Osteocyte (in vitro differentiated cells): ENCODE measurements at regions not wholly inside any gene's neighbourhood (a gene's known extent, or its start where the extent isn't known, plus 50 kb on each side); places are given as distances from the start of the nearest gene placed in this dataset.

Source experiments
- DNase-seq: peaks from one replicate; pipeline ENCODE4 v3.0.0; 2021; ENCODE audit warnings: mixed read lengths; ENCODE audit not compliant: unreplicated experiment; ENCODE audit errors: extremely low spot score
- H3K27ac Mint-ChIP-seq: one replicate; pipeline ENCODE4 v1.8.0; 2021; ENCODE audit warnings: mild to moderate bottlenecking, mixed read lengths; ENCODE audit not compliant: unreplicated experiment
- H3K27me3 Mint-ChIP-seq: one replicate; pipeline ENCODE4 v1.8.0; 2021; ENCODE audit warnings: mixed read lengths; ENCODE audit not compliant: unreplicated experiment
- H3K36me3 Mint-ChIP-seq: one replicate; pipeline ENCODE4 v1.8.0; 2021; ENCODE audit warnings: mixed read lengths; ENCODE audit not compliant: unreplicated experiment
- H3K4me1 Mint-ChIP-seq: one replicate; pipeline ENCODE4 v1.8.0; 2021; ENCODE audit warnings: mixed read lengths; ENCODE audit not compliant: unreplicated experiment
- H3K4me3 Mint-ChIP-seq: one replicate; pipeline ENCODE4 v1.8.0; 2021; ENCODE audit warnings: mild to moderate bottlenecking, moderate library complexity, mixed read lengths; ENCODE audit not compliant: unreplicated experiment
- H3K9me3 Mint-ChIP-seq: one replicate; pipeline ENCODE4 v1.8.0; 2021; ENCODE audit warnings: mixed read lengths; ENCODE audit not compliant: unreplicated experiment
- TF ChIP-seq, protein P1 (sequence below): fragments of 200-600 bp; sonication (generic); IDR thresholded peaks from 2 replicates; pipeline ENCODE4 v1.5.0; 2021; ENCODE audit warnings: antibody characterized with exemption, mild to moderate bottlenecking, moderate library complexity

DNA sequence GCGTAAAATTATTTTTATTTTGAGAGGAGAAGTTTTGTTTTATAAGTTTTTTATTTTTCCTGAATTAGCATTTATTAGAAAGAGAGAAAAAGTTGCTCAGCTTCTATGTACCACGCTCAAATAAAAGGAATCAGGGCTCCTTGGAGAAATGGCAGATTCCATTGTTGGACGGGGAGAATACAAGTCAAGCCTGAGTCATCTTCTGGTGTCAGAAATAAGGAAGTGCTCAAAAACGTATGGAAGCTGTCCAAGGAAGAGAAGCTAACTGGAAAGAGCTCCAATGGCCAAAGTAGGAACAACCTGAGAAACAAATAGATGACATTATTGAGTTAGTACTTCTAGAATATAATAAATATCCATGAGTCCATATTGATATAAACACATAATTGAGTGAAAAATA, 89.3 kb upstream of the NEIL3 start:
- peaks cover 19% of the 10 kb centered on the region for H3K27me3 Mint-ChIP-seq
- H3K27ac Mint-ChIP-seq: no peak overlapping the region
- H3K4me1 Mint-ChIP-seq: no peaks in the 10 kb centered on the region
- H3K36me3 Mint-ChIP-seq: no peaks in the 10 kb centered on the region
- H3K4me3 Mint-ChIP-seq: no peak overlapping the region
- no peak for DNase-seq
- TF ChIP-seq, protein P1, sequence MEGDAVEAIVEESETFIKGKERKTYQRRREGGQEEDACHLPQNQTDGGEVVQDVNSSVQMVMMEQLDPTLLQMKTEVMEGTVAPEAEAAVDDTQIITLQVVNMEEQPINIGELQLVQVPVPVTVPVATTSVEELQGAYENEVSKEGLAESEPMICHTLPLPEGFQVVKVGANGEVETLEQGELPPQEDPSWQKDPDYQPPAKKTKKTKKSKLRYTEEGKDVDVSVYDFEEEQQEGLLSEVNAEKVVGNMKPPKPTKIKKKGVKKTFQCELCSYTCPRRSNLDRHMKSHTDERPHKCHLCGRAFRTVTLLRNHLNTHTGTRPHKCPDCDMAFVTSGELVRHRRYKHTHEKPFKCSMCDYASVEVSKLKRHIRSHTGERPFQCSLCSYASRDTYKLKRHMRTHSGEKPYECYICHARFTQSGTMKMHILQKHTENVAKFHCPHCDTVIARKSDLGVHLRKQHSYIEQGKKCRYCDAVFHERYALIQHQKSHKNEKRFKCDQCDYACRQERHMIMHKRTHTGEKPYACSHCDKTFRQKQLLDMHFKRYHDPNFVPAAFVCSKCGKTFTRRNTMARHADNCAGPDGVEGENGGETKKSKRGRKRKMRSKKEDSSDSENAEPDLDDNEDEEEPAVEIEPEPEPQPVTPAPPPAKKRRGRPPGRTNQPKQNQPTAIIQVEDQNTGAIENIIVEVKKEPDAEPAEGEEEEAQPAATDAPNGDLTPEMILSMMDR: no peak
- no peaks in the 10 kb centered on the region for H3K9me3 Mint-ChIP-seq

DNA sequence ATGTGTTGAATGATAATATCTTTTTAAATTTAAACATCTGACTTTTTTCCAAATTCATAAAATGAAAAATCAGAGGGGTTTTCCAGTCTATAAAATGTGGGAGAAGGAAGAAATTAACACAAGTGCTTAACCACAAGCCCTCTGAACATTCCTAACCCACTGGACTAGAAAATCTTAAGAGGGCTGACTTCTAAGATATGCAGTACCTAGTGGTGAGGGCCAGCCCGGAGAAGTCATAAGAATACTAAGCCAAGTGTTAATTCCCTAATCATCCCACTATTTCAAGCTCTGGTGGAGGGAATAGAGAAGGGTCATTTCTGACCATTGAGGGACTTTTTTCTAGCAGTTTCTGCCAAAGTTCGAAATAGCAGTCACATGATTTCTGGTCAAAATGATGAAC, 86.9 kb upstream of the NEIL3 start:
- DNase-seq: no peak
- H3K4me1 Mint-ChIP-seq: no peaks in the 10 kb centered on the region
- TF ChIP-seq, protein P1: no peak
- no peak overlapping the region for H3K27ac Mint-ChIP-seq
- no peak overlapping the region for H3K4me3 Mint-ChIP-seq
- H3K27me3 Mint-ChIP-seq: peaks cover 15% of the 10 kb centered on the region
- no peaks in the 10 kb centered on the region for H3K9me3 Mint-ChIP-seq
- no peaks in the 10 kb centered on the region for H3K36me3 Mint-ChIP-seq

DNA sequence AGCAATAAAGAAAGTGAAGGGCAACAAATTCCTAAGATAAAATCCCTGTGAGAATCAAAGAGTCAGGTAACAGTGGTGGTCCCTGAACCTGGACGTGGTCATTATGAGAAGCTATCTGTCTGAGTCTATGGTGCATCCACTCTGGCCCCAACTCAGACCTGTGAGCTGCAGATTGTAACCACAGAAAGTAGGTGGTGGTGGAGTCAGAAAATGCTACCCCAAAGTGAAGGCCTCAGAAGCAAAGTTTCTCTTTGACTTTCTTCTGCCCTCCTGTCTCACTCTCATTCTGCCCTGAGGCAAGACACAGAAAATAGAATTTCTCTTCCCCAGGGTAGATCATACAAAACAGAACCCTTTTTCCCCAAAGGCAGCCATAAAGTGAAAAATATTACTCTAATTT, 84.1 kb upstream of the NEIL3 start:
- TF ChIP-seq, protein P1: no peak
- DNase-seq: no peak
- H3K27me3 Mint-ChIP-seq: peaks cover 12% of the 10 kb centered on the region
- H3K27ac Mint-ChIP-seq: no peak overlapping the region
- H3K4me1 Mint-ChIP-seq: peaks cover 10% of the 10 kb centered on the region
- no peaks in the 10 kb centered on the region for H3K9me3 Mint-ChIP-seq
- no peak overlapping the region for H3K4me3 Mint-ChIP-seq
- no peaks in the 10 kb centered on the region for H3K36me3 Mint-ChIP-seq

DNA sequence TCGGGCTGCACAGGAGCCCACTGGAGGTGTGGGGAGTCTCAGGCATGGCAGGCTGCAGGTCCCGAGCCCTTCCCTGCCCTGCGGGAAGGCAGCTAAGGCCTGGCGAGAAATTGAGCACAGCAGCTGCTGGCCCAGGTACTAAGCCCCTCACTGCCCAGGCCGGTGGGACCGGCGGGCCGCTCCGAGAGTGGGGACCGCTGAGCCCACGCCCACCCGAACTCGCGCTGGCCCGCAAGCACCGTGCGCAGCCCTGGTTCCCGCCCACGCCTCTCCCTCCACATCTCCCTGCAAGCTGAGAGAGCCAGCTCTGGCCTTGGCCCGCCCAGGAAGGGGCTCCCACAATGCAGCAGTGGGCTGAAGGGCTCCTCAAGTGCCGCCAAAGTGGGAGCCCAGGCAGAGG, 82.0 kb upstream of the NEIL3 start:
- TF ChIP-seq, protein P1: no peak
- no peak overlapping the region for H3K4me3 Mint-ChIP-seq
- DNase-seq: no peak
- no peaks in the 10 kb centered on the region for H3K36me3 Mint-ChIP-seq
- peaks cover 3% of the 10 kb centered on the region for H3K27me3 Mint-ChIP-seq
- no peak overlapping the region for H3K27ac Mint-ChIP-seq
- H3K9me3 Mint-ChIP-seq: no peaks in the 10 kb centered on the region
- peaks cover 10% of the 10 kb centered on the region for H3K4me1 Mint-ChIP-seq

DNA sequence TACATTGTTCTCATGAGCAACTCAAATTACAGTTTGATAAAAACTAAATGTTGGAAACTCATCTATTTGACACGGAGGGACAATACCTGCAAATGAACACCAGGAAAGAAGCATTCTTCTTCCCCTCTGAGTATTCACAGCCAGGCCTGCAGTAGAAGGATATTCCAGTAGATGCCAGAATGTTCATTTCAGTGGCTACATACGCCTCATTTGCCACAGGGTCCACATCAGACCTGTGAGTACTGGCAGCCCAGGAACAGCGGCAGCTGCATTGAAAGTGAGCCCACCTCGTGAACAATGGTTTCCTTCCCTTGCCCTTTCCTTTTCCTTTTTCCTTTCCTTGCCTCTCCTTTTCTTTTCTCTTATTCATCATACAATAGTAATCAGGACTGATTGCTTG, 81.1 kb upstream of the NEIL3 start:
- no peak for DNase-seq
- Mint-ChIP-seq H3K36me3 (no peaks in the 10 kb centered on the region), H3K4me1 (peaks cover 10% of the 10 kb centered on the region), H3K9me3 (no peaks in the 10 kb centered on the region), H3K27ac (no peak overlapping the region), H3K4me3 (no peak overlapping the region), H3K27me3 (no peaks in the 10 kb centered on the region)
- TF ChIP-seq, protein P1: no peak
